HG02884 (cell line): ENCODE measurements at regions not wholly inside any gene's neighbourhood (a gene's known extent, or its start where the extent isn't known, plus 50 kb on each side); places are given as distances from the start of the nearest gene placed in this dataset.

ENCODE experiments used
- ATAC-seq: cut with Tn5 transposase; IDR thresholded peaks from one replicate; pipeline ENCODE4 v1.9.1; 2021; ENCODE audit warnings: mild to moderate bottlenecking, moderate library complexity; ENCODE audit not compliant: unreplicated experiment

- ATAC-seq, result no peak
Measured at GRCh38 chr4:107255114-107255513, 219.0 kb upstream of the DKK2 start.

GRCh38 chr4:107253579-107254068 is 217.5 kb upstream of the DKK2 start:
- no peak for ATAC-seq

GRCh38 chr4:107253090-107253489 is 217.0 kb upstream of the DKK2 start:
- no peak for ATAC-seq

GRCh38 chr4:107252571-107252970 is 216.5 kb upstream of the DKK2 start:
- no peak for ATAC-seq

GRCh38 chr4:107248571-107248970 is 212.5 kb upstream of the DKK2 start:
- no peak for ATAC-seq

- ATAC-seq, result no peak
Measured at GRCh38 chr4:107247738-107248137, 211.6 kb upstream of the DKK2 start.

GRCh38 chr4:107246761-107247160 is 210.6 kb upstream of the DKK2 start:
- no peak for ATAC-seq

- no peak for ATAC-seq
Measured at GRCh38 chr4:107243141-107243781, 207.1 kb upstream of the DKK2 start.

- no peak for ATAC-seq
Measured at GRCh38 chr4:107220976-107221375, 184.9 kb upstream of the DKK2 start.

GRCh38 chr4:107219681-107220080 is 183.6 kb upstream of the DKK2 start:
- no peak for ATAC-seq

- ATAC-seq, result no peak
Measured at GRCh38 chr4:107216379-107216778, 180.3 kb upstream of the DKK2 start.

- ATAC-seq, result no peak
Measured at GRCh38 chr4:107215222-107215621, 179.1 kb upstream of the DKK2 start.

- ATAC-seq, result no peak
Measured at GRCh38 chr4:107213880-107214279, 177.8 kb upstream of the DKK2 start.

GRCh38 chr4:107213410-107213809 is 177.3 kb upstream of the DKK2 start:
- ATAC-seq, result no peak

- no peak for ATAC-seq
Measured at GRCh38 chr4:107212565-107212964, 176.5 kb upstream of the DKK2 start.

- ATAC-seq, result no peak
Measured at GRCh38 chr4:107210450-107211239, 174.5 kb upstream of the DKK2 start.

GRCh38 chr4:107203733-107204132 is 167.6 kb upstream of the DKK2 start:
- no peak for ATAC-seq

- no peak for ATAC-seq
Measured at GRCh38 chr4:107202744-107203143, 166.6 kb upstream of the DKK2 start.

- ATAC-seq, result no peak
Measured at GRCh38 chr4:107197121-107197520, 161.0 kb upstream of the DKK2 start.

GRCh38 chr4:107196312-107196711 is 160.2 kb upstream of the DKK2 start:
- ATAC-seq, result no peak

- no peak for ATAC-seq
Measured at GRCh38 chr4:107194005-107194404, 157.9 kb upstream of the DKK2 start.

- no peak for ATAC-seq
Measured at GRCh38 chr4:107192601-107193000, 156.5 kb upstream of the DKK2 start.
